ENCODE measurements at regions not wholly inside any gene's neighbourhood (a gene's known extent, or its start where the extent isn't known, plus 50 kb on each side); places are given as distances from the start of the nearest gene placed in this dataset.
A peak's percentile ranks its signal among the peaks of the same experiment; 100 is the strongest.

- no peak for DNase-seq
Observed at GRCh38 chr7:7051206-7051877, 131.0 kb upstream of the C1GALT1 start.

- no peak for DNase-seq
Observed at GRCh38 chr7:7054252-7054830, 128.0 kb upstream of the C1GALT1 start.

GRCh38 chr7:7060828-7061599 is 121.3 kb upstream of the C1GALT1 start:
- no peak for DNase-seq

- no peak for DNase-seq
Observed at GRCh38 chr7:7077945-7078344, 104.4 kb upstream of the C1GALT1 start.

- no peak for DNase-seq
Observed at GRCh38 chr7:7080802-7081201, 101.5 kb upstream of the C1GALT1 start.

- no peak for DNase-seq
Observed at GRCh38 chr7:7090460-7090859, 91.9 kb upstream of the C1GALT1 start.

- no peak for DNase-seq
Observed at GRCh38 chr7:7098280-7098818, 84.0 kb upstream of the C1GALT1 start.

- DNase-seq: peak; percentile 76
Observed at GRCh38 chr7:7099584-7100014, 82.7 kb upstream of the C1GALT1 start.

- no peak for DNase-seq
Observed at GRCh38 chr7:7100432-7100849, 81.9 kb upstream of the C1GALT1 start.

- DNase-seq: no peak
Observed at GRCh38 chr7:7102906-7103305, 79.4 kb upstream of the C1GALT1 start.

GRCh38 chr7:7103343-7104313 is 78.7 kb upstream of the C1GALT1 start:
- peak; percentile 46 for DNase-seq

GRCh38 chr7:7104314-7104698 is 78.0 kb upstream of the C1GALT1 start:
- DNase-seq: no peak

- DNase-seq: no peak
Observed at GRCh38 chr7:7104971-7105370, 77.4 kb upstream of the C1GALT1 start.

GRCh38 chr7:7105800-7106582 is 76.4 kb upstream of the C1GALT1 start:
- no peak for DNase-seq

GRCh38 chr7:7108931-7109330 is 73.4 kb upstream of the C1GALT1 start:
- DNase-seq: no peak

GRCh38 chr7:7109934-7110333 is 72.4 kb upstream of the C1GALT1 start:
- no peak for DNase-seq

GRCh38 chr7:7110706-7111105 is 71.6 kb upstream of the C1GALT1 start:
- no peak for DNase-seq

- DNase-seq: no peak
Observed at GRCh38 chr7:7112868-7113267, 69.5 kb upstream of the C1GALT1 start.

- no peak for DNase-seq
Observed at GRCh38 chr7:7114575-7115291, 67.6 kb upstream of the C1GALT1 start.

- no peak for DNase-seq
Observed at GRCh38 chr7:7117935-7118586, 64.3 kb upstream of the C1GALT1 start.
